GM10248 (cell line): ENCODE measurements at regions not wholly inside any gene's neighbourhood (a gene's known extent, or its start where the extent isn't known, plus 50 kb on each side); places are given as distances from the start of the nearest gene placed in this dataset.

Source experiments
- CTCF ChIA-PET: fragments of 300-600 bp; sonication (Branson Sonifier 250); formaldehyde crosslinking; extraction: SDS; loops from one replicate; lab custom pipeline; 2021; ENCODE audit warnings: antibody characterized with exemption; lab: Yijun Ruan, JAX
- POLR2A ChIA-PET: fragments of 350-650 bp; sonication (Branson Sonifier 250); formaldehyde crosslinking; extraction: SDS; loops from one replicate; lab custom pipeline; 2020; ENCODE audit warnings: antibody characterized with exemption; lab: Yijun Ruan, JAX
- DNase-seq: peaks from one replicate; pipeline ENCODE4 v3.0.0; 2012; ENCODE audit errors: extremely low spot score
- CTCF ChIP-seq: IDR thresholded peaks from 2 replicates; pipeline ENCODE4 v1.5.1; 2012; ENCODE audit warnings: mild to moderate bottlenecking, low read depth; ENCODE audit errors: extremely low read depth, missing control alignments, control extremely low read depth

GRCh38 chr9:13430368-13431221 lies 151.1 kb upstream of the MPDZ start:
- ChIA-PET CTCF (interaction anchor here (5.0 kb wide), 1 partner anchor 923 kb away, joined by 127 read pairs; no protein-coding TSS in a partner anchor), POLR2A (no interaction called here)
- DNase-seq, result no peak
- no peak for TF ChIP-seq CTCF

- ChIA-PET CTCF (interaction anchor here (1.5 to 5.0 kb wide), 8 partner anchors 9 to 1340 kb away, joined by 3 to 127 read pairs (median 13); no protein-coding TSS in a partner anchor), POLR2A (no interaction called here)
- no peak for TF ChIP-seq CTCF
- DNase-seq, result no peak
These were observed 150.1 kb upstream of the MPDZ start for GRCh38 chr9:13429301-13430190.

- no peak for TF ChIP-seq CTCF
- ChIA-PET CTCF (interaction anchor here (0.9 to 5.0 kb wide), 16 partner anchors 10 to 1358 kb away, joined by 3 to 127 read pairs (median 6); no protein-coding TSS in a partner anchor), POLR2A (no interaction called here)
- DNase-seq, result no peak
These were observed 149.3 kb upstream of the MPDZ start for GRCh38 chr9:13428766-13429165.

- TF ChIP-seq CTCF, result peak; percentile 53
- ChIA-PET CTCF (interaction anchor here (0.7 to 5.0 kb wide), 32 partner anchors 10 to 1359 kb away, joined by 3 to 127 read pairs (median 4); no protein-coding TSS in a partner anchor), POLR2A (no interaction called here)
- DNase-seq, result peak; percentile 36
These were observed 148.1 kb upstream of the MPDZ start for GRCh38 chr9:13427587-13427986.

- TF ChIP-seq CTCF, result no peak
- POLR2A ChIA-PET, result no interaction called here
- CTCF ChIA-PET, result interaction anchor here (1.1 to 5.0 kb wide), 12 partner anchors 9 to 1343 kb away, joined by 3 to 127 read pairs (median 10); no protein-coding TSS in a partner anchor
- no peak for DNase-seq
These were observed 147.1 kb upstream of the MPDZ start for GRCh38 chr9:13426606-13427005.

- ChIA-PET POLR2A (no interaction called here), CTCF (interaction anchor here (2.7 kb wide), 1 partner anchor 929 kb away, joined by 9 read pairs; no protein-coding TSS in a partner anchor)
- DNase-seq, result no peak
- TF ChIP-seq CTCF, result no peak
These were observed 145.4 kb upstream of the MPDZ start for GRCh38 chr9:13424872-13425271.
